Head of caudate nucleus (tissue), 42 donors: ENCODE measurements at regions not wholly inside any gene's neighbourhood (a gene's known extent, or its start where the extent isn't known, plus 50 kb on each side); places are given as distances from the start of the nearest gene placed in this dataset.
"Not testable (repeated sequence)": the region's sequence is repeated elsewhere in the genome, so short reads cannot be mapped to it uniquely, and the experiment has no call there.

Experiments
- DNase-seq, 42 donors: peaks; one replicate each; pipeline versions ENCODE4 v3.0.0 to v3.0.0-alpha.2; 2020 to 2021; ENCODE audit warnings: mixed read lengths in 7 of 42
- intact Hi-C: fragments of 100-400 bp; cut with DNase I; formaldehyde crosslinking; loops from one replicate; pipeline ENCODE4 v1.15.0; 2022

GRCh38 chr10:36533316-36533715, 592.1 kb upstream of the ANKRD30A start:
- intact Hi-C loops: no loop called here
- DNase-seq: no peak

GRCh38 chr10:36531621-36532020, 593.8 kb upstream of the ANKRD30A start:
- intact Hi-C loops: no loop called here
- DNase-seq: no peak

- intact Hi-C loops: no loop called here
These were observed 599.4 kb upstream of the ANKRD30A start for GRCh38 chr10:36526033-36526432.

GRCh38 chr10:36524126-36524525, 601.3 kb upstream of the ANKRD30A start:
- intact Hi-C loops, DNase-seq: not testable (repeated sequence)

More at GRCh38 chr10:36526033-36526432, 599.4 kb upstream of the ANKRD30A start:
- DNase-seq: no peak

- intact Hi-C loops: no loop called here
These were observed 605.5 kb upstream of the ANKRD30A start for GRCh38 chr10:36519909-36520308.

GRCh38 chr10:36516281-36516680, 609.1 kb upstream of the ANKRD30A start:
- no peak for DNase-seq
- intact Hi-C loops: no loop called here

More at GRCh38 chr10:36519909-36520308, 605.5 kb upstream of the ANKRD30A start:
- DNase-seq: no peak

GRCh38 chr10:36515319-36515718, 610.1 kb upstream of the ANKRD30A start:
- no peak for DNase-seq
- intact Hi-C loops: no loop called here

GRCh38 chr10:36507715-36508114, 617.7 kb upstream of the ANKRD30A start:
- DNase-seq: no peak
- intact Hi-C loops: no loop called here

- intact Hi-C loops: no loop called here
- no peak for DNase-seq
These were observed 618.5 kb upstream of the ANKRD30A start for GRCh38 chr10:36506697-36507496.

- no peak for DNase-seq
- intact Hi-C loops: no loop called here
These were observed 619.1 kb upstream of the ANKRD30A start for GRCh38 chr10:36506261-36506660.

GRCh38 chr10:36504758-36505157, 620.6 kb upstream of the ANKRD30A start:
- intact Hi-C loops: no loop called here
- no peak for DNase-seq

- DNase-seq: no peak
- intact Hi-C loops: no loop called here
These were observed 625.1 kb upstream of the ANKRD30A start for GRCh38 chr10:36500266-36500665.

GRCh38 chr10:36499693-36500092, 625.7 kb upstream of the ANKRD30A start:
- DNase-seq: no peak
- intact Hi-C loops: no loop called here

GRCh38 chr10:36496758-36497157, 628.6 kb upstream of the ANKRD30A start:
- DNase-seq: no peak
- intact Hi-C loops: no loop called here

GRCh38 chr10:36494371-36494770, 631.0 kb upstream of the ANKRD30A start:
- DNase-seq: no peak
- intact Hi-C loops: no loop called here

- no peak for DNase-seq
- intact Hi-C loops: no loop called here
These were observed 631.9 kb upstream of the ANKRD30A start for GRCh38 chr10:36493516-36493880.

- intact Hi-C loops: no loop called here
- peak in 1 of 42 donors; percentile 6 for DNase-seq
These were observed 632.5 kb upstream of the ANKRD30A start for GRCh38 chr10:36492590-36493515.

- intact Hi-C loops: no loop called here
- DNase-seq: no peak
These were observed 633.5 kb upstream of the ANKRD30A start for GRCh38 chr10:36491926-36492325.

- intact Hi-C loops: no loop called here
- no peak for DNase-seq
These were observed 635.7 kb upstream of the ANKRD30A start for GRCh38 chr10:36489611-36490228.

GRCh38 chr10:36489181-36489580, 636.2 kb upstream of the ANKRD30A start:
- DNase-seq: no peak
- intact Hi-C loops: no loop called here
